ENCODE measurements at regions not wholly inside any gene's neighbourhood (a gene's known extent, or its start where the extent isn't known, plus 50 kb on each side); places are given as distances from the start of the nearest gene placed in this dataset.
"Not testable (repeated sequence)": the region's sequence is repeated elsewhere in the genome, so short reads cannot be mapped to it uniquely, and the experiment has no call there.

- Histone ChIP-seq H3K79me2 (ENCODE audit: insufficient read depth, low read length) (no peaks in the 10 kb centered on the region), H3K9ac (ENCODE audit: low read length) (no peak overlapping the region), H3K27me3 (ENCODE audit: insufficient read depth, low read length) (no peaks in the 10 kb centered on the region), H3K27ac (ENCODE audit: low read depth, low read length) (no peak overlapping the region), H3K36me3 (ENCODE audit: insufficient read depth, low read length) (no peaks in the 10 kb centered on the region), H2AFZ (ENCODE audit: low read depth, low read length) (no peak overlapping the region), H3K4me2 (ENCODE audit: low read length) (no peak overlapping the region), H3K4me1 (ENCODE audit: insufficient read depth, low read length) (no peaks in the 10 kb centered on the region), H3K9me3 (ENCODE audit: insufficient read depth, low read depth, low read length) (no peaks in the 10 kb centered on the region), H4K20me1 (ENCODE audit: insufficient read depth, low read length) (no peaks in the 10 kb centered on the region), H3K4me3 (ENCODE audit: insufficient read depth, low read depth, low read length) (no peak overlapping the region)
- no peaks in the 10 kb centered on the region for H3K4me1 Mint-ChIP-seq (ENCODE audit: low read depth, unreplicated experiment)
- FAIRE-seq, result no peak
- no peak overlapping the region for H3K27ac Mint-ChIP-seq (ENCODE audit: unreplicated experiment)
- H3K36me3 Mint-ChIP-seq (ENCODE audit: low read depth, unreplicated experiment), result no peaks in the 10 kb centered on the region
- DNase-seq (ENCODE audit: low read depth), result no peak
- no peaks in the 10 kb centered on the region for H3K27me3 Mint-ChIP-seq (ENCODE audit: low read depth, unreplicated experiment)
- TF ChIP-seq EZH2 (IDR thresholded peaks at IDR 0.05; ENCODE audit: insufficient read depth, low read length), result no peak
- TF ChIP-seq, protein P1, sequence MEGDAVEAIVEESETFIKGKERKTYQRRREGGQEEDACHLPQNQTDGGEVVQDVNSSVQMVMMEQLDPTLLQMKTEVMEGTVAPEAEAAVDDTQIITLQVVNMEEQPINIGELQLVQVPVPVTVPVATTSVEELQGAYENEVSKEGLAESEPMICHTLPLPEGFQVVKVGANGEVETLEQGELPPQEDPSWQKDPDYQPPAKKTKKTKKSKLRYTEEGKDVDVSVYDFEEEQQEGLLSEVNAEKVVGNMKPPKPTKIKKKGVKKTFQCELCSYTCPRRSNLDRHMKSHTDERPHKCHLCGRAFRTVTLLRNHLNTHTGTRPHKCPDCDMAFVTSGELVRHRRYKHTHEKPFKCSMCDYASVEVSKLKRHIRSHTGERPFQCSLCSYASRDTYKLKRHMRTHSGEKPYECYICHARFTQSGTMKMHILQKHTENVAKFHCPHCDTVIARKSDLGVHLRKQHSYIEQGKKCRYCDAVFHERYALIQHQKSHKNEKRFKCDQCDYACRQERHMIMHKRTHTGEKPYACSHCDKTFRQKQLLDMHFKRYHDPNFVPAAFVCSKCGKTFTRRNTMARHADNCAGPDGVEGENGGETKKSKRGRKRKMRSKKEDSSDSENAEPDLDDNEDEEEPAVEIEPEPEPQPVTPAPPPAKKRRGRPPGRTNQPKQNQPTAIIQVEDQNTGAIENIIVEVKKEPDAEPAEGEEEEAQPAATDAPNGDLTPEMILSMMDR (IDR thresholded peaks at IDR 0.05; ENCODE audit: insufficient read depth, low read depth, low read length), result no peak
- peaks cover 9% of the 10 kb centered on the region for H3K9me3 Mint-ChIP-seq (ENCODE audit: unreplicated experiment)
- H3K4me3 Mint-ChIP-seq (ENCODE audit: unreplicated experiment), result no peak overlapping the region
Observed at GRCh38 chr19:23597661-23598060, 89.4 kb downstream of the ZNF675 start.

DNA sequence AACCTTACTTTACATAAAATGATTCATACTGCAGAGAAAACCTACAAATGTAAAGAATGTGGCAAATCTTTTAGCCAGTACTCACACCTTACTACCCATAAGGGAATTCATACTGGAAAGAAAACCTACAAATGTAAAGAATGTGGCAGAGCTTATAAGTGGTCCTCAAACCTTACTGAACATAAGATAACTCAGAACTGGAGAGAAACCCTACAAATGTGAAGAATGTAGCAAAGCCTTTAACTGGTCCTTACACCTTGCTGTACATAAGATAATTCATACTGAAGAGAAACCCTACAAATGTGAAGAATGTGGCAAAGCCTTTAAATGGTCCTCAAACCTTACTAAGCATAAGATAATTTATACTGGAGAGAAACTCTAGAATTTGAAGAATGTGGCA lies 90.1 kb downstream of the ZNF675 start:
- H3K9me3 ChIP-seq (ENCODE audit: insufficient read depth, low read depth, low read length), result no peaks in the 10 kb centered on the region
- H3K4me3 ChIP-seq (ENCODE audit: insufficient read depth, low read depth, low read length), result no peak overlapping the region
- H3K9ac ChIP-seq (ENCODE audit: low read length), result no peak overlapping the region
- Mint-ChIP-seq H3K36me3 (ENCODE audit: low read depth, unreplicated experiment) (no peaks in the 10 kb centered on the region), H3K9me3 (ENCODE audit: unreplicated experiment) (peaks cover 9% of the 10 kb centered on the region), H3K4me3 (ENCODE audit: unreplicated experiment) (no peak overlapping the region), H3K27ac (ENCODE audit: unreplicated experiment) (no peak overlapping the region), H3K27me3 (ENCODE audit: low read depth, unreplicated experiment) (no peaks in the 10 kb centered on the region), H3K4me1 (ENCODE audit: low read depth, unreplicated experiment) (no peaks in the 10 kb centered on the region)
- H4K20me1 ChIP-seq (ENCODE audit: insufficient read depth, low read length), result no peaks in the 10 kb centered on the region
- FAIRE-seq (no peak), DNase-seq (ENCODE audit: low read depth) (no peak)
- H3K36me3 ChIP-seq (ENCODE audit: insufficient read depth, low read length), result no peaks in the 10 kb centered on the region
- no peak overlapping the region for H3K4me2 ChIP-seq (ENCODE audit: low read length)
- no peaks in the 10 kb centered on the region for H3K4me1 ChIP-seq (ENCODE audit: insufficient read depth, low read length)
- no peak for TF ChIP-seq EZH2 (IDR thresholded peaks at IDR 0.05; ENCODE audit: insufficient read depth, low read length)
- TF ChIP-seq, protein P1 (IDR thresholded peaks at IDR 0.05; ENCODE audit: insufficient read depth, low read depth, low read length), result no peak
- H3K27ac ChIP-seq (ENCODE audit: low read depth, low read length), result no peak overlapping the region
- H3K79me2 ChIP-seq (ENCODE audit: insufficient read depth, low read length), result no peaks in the 10 kb centered on the region
- H2AFZ ChIP-seq (ENCODE audit: low read depth, low read length), result no peak overlapping the region
- H3K27me3 ChIP-seq (ENCODE audit: insufficient read depth, low read length), result no peaks in the 10 kb centered on the region

GRCh38 chr19:23594311-23594710 lies 92.7 kb downstream of the ZNF675 start:
- H3K9ac ChIP-seq (ENCODE audit: low read length); H3K79me2 ChIP-seq (ENCODE audit: insufficient read depth, low read length); H3K27ac Mint-ChIP-seq (ENCODE audit: unreplicated experiment); H3K36me3 ChIP-seq (ENCODE audit: insufficient read depth, low read length); H3K4me1 Mint-ChIP-seq (ENCODE audit: low read depth, unreplicated experiment); H3K4me1 ChIP-seq (ENCODE audit: insufficient read depth, low read length); H2AFZ ChIP-seq (ENCODE audit: low read depth, low read length); H3K27ac ChIP-seq (ENCODE audit: low read depth, low read length); H3K4me3 ChIP-seq (ENCODE audit: insufficient read depth, low read depth, low read length); FAIRE-seq; H3K27me3 ChIP-seq (ENCODE audit: insufficient read depth, low read length); H3K36me3 Mint-ChIP-seq (ENCODE audit: low read depth, unreplicated experiment); H3K27me3 Mint-ChIP-seq (ENCODE audit: low read depth, unreplicated experiment); H4K20me1 ChIP-seq (ENCODE audit: insufficient read depth, low read length); H3K9me3 ChIP-seq (ENCODE audit: insufficient read depth, low read depth, low read length); DNase-seq (ENCODE audit: low read depth); H3K4me2 ChIP-seq (ENCODE audit: low read length); H3K4me3 Mint-ChIP-seq (ENCODE audit: unreplicated experiment): not testable (repeated sequence)
- peaks cover 19% of the 10 kb centered on the region for H3K9me3 Mint-ChIP-seq (ENCODE audit: unreplicated experiment)

Measured in astrocyte (in vitro differentiated cells and primary cell).